AG04449 (cell line): ENCODE measurements at regions not wholly inside any gene's neighbourhood (a gene's known extent, or its start where the extent isn't known, plus 50 kb on each side); places are given as distances from the start of the nearest gene placed in this dataset.

ENCODE experiments used
- CTCF ChIA-PET: fragments of 350-600 bp; formaldehyde crosslinking; extraction: SDS; loops from one replicate; lab custom pipeline; 2021; ENCODE audit warnings: antibody characterized with exemption; lab: Yijun Ruan, JAX
- POLR2A ChIA-PET: fragments of 400-600, 350-600 bp; formaldehyde crosslinking; extraction: SDS; loops from one replicate; lab custom pipeline; 2020; ENCODE audit warnings: antibody characterized with exemption, inconsistent platforms; lab: Yijun Ruan, JAX
- DNase-seq: peaks from one replicate; pipeline ENCODE4 v3.0.0-alpha.2; 2010; ENCODE audit warnings: low read depth, low spot score
- H3K4me3 ChIP-seq: 2 replicates; pipeline ENCODE4 v1.5.1; 2011; ENCODE audit warnings: low read depth, mild to moderate bottlenecking, control low read depth, low read length
- TF ChIP-seq, protein P1 (sequence below): IDR thresholded peaks from one replicate; pipeline ENCODE4 v1.5.1; 2011; ENCODE audit warnings: mild to moderate bottlenecking, moderate library complexity, low read length, control low read depth, inconsistent platforms; ENCODE audit not compliant: insufficient read depth; ENCODE audit errors: missing control alignments

DNA sequence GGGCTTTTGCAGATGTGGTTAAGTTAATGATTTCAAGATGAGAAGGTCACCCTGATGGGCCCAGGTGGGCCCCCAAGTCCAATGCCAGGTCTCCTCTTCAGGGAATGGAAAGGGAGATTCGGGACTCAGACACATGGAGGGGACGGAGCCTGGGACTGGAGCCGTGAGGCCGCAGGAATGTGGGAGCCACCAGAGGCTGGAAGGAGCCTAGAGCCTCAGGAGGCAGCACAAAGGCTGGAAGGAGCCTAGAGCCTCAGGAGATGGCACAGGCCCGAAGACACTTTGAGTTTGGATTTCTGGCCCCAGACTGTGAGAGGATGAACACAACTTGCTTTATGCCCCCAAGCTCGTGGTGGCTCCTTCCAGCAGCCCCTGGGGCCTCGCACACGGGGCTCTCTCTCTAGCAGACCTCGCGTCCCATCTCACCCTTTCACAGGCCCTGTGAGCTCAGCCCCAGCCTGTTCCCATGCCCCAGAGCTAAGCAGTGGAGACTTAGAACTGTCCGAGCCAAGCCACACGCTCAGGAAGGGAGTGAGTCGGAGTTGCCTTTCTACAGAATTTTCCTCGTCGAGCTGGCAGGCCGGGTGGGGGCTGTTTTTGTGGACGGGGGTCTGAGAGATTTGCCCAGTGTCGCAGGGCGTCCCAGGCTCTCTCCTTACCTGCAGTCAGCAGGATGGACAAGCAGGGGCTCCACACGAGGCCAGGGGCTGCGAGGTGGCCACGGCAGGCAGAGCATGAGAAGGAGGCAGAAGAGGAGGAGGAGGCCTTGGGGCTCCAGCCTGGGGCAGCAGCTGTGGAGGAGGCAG is 937.6 kb downstream of the BRD1 start:
- TF ChIP-seq, protein P1, sequence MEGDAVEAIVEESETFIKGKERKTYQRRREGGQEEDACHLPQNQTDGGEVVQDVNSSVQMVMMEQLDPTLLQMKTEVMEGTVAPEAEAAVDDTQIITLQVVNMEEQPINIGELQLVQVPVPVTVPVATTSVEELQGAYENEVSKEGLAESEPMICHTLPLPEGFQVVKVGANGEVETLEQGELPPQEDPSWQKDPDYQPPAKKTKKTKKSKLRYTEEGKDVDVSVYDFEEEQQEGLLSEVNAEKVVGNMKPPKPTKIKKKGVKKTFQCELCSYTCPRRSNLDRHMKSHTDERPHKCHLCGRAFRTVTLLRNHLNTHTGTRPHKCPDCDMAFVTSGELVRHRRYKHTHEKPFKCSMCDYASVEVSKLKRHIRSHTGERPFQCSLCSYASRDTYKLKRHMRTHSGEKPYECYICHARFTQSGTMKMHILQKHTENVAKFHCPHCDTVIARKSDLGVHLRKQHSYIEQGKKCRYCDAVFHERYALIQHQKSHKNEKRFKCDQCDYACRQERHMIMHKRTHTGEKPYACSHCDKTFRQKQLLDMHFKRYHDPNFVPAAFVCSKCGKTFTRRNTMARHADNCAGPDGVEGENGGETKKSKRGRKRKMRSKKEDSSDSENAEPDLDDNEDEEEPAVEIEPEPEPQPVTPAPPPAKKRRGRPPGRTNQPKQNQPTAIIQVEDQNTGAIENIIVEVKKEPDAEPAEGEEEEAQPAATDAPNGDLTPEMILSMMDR = no peak
- H3K4me3 ChIP-seq = no peak overlapping the region
- POLR2A ChIA-PET = no interaction called here
- CTCF ChIA-PET = no interaction called here
- DNase-seq = no peak

DNA sequence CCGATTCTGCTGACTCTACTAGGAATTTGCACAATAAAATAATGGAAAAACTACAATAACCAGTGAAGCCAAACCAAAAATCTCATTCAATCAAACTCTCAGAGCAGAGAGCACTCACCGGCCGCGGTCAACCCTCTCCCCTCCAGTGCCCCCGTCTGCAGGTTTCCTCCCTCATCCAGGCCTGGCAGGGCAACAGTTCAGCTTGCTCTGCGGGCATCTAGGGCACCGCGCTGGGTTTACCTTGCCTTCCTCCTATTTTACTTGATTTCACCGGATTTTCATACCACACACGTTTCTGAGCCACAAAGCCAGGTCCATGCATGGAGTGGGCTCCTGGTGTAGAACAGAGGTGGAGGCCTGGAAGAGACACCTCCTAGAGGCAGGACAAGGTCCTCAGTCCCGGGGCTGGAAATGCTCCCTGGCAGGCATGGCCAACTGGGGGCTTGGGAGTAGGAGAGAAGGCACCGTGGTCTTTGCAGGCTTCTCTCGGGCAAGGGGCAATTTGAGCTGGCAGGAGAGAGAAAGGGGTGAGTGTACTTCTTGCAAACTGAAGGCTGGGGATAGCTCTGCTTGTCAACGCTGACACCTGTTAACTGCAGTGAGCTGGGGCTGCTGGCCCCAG is 938.4 kb downstream of the BRD1 start:
- CTCF ChIA-PET = no interaction called here
- H3K4me3 ChIP-seq = no peak overlapping the region
- POLR2A ChIA-PET = no interaction called here
- TF ChIP-seq, protein P1 = no peak
- no peak for DNase-seq

DNA sequence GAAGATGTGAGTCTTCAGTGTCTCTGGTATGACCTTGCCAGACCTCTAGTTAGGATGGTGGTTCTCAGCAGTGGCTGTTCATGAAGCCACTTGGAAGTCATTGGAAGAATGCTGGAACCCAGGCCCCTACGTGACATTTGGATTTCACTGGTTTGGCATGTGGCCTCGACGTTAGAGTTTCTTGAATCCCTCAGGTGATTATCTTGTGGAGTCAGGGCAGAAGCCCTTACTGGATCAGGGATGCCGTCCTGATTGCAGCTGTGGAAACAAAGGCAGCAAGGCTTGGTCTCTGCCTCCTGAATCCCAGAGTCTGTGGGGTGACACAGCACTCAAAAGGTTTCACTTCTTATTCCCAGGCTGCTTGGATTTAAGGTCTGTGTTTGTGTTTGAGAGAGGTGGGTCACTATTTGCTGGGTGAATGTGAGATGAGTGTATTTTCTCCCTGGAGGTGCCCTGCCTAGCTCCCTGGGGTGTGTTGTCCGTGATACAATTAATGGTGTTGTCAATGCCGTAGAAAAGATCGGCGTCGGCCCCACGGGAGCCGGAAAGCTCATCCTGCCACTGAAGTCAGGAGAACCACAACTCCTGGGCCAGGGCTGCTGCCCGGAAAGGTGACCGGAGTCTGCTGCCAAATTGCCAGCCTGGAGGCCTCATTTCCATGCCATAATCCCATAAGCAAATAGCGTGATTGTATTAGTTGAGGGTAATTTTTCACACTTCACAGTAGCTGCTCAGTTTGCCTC is 939.0 kb downstream of the BRD1 start:
- TF ChIP-seq, protein P1 = no peak
- H3K4me3 ChIP-seq = no peak overlapping the region
- POLR2A ChIA-PET = no interaction called here
- no peak for DNase-seq
- CTCF ChIA-PET = no interaction called here

DNA sequence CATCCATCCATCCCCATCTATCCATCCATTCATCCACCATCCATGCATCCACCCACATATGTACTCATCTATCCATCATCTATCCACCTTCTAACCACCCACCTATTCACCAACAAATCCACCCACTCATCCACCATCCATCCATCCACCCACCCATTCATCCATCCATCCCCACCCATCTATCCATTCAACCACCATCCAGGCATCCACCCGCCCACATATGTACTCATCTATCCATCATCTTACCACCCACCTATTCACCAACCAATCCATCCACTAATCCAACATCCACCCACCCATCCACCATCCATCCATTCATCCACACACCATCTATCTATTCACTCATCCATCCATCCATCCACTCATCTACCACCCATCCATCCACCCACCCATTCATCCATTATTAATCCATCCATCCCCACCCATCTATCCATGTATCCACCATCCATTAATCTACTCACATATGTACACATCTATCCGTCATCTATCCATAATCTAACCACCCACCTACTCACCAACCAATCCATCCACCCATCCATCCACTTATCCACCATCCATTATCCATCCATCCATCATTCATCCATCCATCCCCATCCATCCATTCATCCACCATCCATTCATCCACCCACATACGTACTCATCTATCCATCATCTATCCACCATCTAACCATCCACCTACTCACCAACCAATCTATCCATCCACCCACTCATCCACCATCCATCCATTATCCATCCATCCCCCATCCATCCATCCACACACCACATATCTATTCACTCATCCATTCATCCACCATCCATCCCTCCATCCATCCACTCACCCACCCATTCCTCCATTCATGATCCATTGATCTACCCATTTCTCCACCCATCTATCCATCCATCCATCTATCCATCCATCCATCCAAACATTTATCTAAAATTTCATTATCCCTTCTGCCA is 940.0 kb downstream of the BRD1 start:
- ChIA-PET CTCF (no interaction called here), POLR2A (no interaction called here)
- no peak overlapping the region for H3K4me3 ChIP-seq
- no peak for DNase-seq
- TF ChIP-seq, protein P1 = no peak

DNA sequence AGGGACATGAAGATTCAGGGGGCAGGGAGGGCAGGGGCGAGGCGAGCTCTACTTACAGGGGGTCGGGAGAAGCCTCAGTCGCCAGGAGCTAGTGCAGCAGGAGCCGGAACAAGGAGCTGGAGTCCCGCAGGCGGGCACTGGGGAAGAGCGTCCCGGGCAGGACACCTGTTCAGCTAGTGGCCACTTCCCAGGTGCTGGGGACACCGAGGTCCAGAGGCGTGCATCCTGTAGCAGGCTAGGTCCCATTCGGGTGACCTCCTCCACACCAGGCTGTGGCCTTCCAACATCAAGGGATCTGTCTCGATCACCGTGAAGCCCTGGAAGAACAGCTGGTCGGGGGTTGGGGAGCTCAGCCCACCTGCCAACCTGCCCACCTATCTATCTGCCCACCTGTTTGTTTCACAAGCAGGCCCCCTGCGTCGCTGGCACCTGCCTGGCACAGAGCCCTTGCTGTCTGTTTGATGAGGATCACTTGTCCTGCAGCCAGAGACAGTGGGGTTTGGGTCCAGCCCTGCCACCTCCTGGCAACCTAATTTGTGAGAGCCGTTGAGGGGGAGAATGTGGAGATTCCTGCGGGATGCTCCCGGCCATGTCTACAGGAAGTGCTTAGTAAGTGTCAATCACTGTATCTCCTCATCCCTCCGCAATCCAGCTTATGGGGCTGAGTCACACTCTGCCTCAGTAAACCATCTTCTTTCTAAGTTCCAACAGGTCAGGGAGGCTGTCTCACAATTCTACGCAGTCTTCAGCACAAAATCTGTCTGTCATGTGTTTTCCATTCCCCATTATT is 940.9 kb downstream of the BRD1 start:
- CTCF ChIA-PET = no interaction called here
- TF ChIP-seq, protein P1 = no peak
- POLR2A ChIA-PET = no interaction called here
- DNase-seq = no peak
- H3K4me3 ChIP-seq = no peak overlapping the region
